ENCODE measurements at regions not wholly inside any gene's neighbourhood (a gene's known extent, or its start where the extent isn't known, plus 50 kb on each side); places are given as distances from the start of the nearest gene placed in this dataset.

DNA sequence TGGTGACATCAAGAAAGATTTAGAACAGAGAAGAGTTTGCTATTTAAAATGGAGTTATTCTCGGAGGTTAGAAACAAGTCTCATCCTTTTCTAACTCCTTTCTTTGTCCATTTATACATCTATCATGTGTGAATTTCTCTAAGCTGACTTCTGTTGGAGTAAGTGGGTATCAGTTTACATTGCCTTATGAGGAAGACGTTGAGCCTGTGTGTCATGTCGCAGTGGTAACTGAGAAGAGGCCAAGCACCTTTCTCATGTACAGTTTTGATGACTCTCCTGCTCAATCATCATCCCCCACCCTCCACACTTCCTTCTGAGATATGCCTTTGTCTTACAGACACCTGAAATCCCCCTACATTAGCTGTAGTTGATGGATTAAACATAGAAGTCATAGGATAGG lies 624.8 kb downstream of the LIG4 start:
- Histone ChIP-seq H3K36me3 (no peaks in the 10 kb centered on the region), H3K4me3 (no peak overlapping the region), H3K4me1 (no peaks in the 10 kb centered on the region), H3K9me3 (no peaks in the 10 kb centered on the region), H3K27ac (no peak overlapping the region), H3K27me3 (no peaks in the 10 kb centered on the region)
- 68% methylated on average over 3 of the region's 3 CpGs for WGBS
- TF ChIP-seq POLR2A (IDR thresholded peaks at IDR 0.05) (no peak), POLR2AphosphoS5 (IDR thresholded peaks at IDR 0.05) (no peak), EP300 (IDR thresholded peaks at IDR 0.05) (no peak)
- TF ChIP-seq, protein P1, sequence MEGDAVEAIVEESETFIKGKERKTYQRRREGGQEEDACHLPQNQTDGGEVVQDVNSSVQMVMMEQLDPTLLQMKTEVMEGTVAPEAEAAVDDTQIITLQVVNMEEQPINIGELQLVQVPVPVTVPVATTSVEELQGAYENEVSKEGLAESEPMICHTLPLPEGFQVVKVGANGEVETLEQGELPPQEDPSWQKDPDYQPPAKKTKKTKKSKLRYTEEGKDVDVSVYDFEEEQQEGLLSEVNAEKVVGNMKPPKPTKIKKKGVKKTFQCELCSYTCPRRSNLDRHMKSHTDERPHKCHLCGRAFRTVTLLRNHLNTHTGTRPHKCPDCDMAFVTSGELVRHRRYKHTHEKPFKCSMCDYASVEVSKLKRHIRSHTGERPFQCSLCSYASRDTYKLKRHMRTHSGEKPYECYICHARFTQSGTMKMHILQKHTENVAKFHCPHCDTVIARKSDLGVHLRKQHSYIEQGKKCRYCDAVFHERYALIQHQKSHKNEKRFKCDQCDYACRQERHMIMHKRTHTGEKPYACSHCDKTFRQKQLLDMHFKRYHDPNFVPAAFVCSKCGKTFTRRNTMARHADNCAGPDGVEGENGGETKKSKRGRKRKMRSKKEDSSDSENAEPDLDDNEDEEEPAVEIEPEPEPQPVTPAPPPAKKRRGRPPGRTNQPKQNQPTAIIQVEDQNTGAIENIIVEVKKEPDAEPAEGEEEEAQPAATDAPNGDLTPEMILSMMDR (IDR thresholded peaks at IDR 0.05), result no peak
- no peak for DNase-seq (ENCODE audit: low spot score in 2 of 2)

DNA sequence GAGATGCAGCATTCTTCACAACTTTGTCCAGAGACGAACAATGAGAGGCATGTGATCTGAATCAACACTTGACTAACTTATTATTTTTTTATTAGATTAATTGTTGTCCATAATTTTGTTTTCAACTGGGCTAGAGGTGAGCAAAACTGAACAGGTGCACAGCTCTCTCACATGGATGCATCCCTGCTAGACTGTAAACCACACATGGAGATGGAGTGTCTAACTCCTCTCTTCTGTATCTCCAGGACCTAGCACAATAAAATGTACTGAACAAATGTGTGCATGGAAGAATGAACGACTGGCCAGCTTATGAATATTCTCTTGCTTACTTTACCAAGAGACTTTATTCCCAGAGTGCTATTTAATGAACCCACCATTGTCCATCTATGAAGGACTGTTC lies 627.7 kb downstream of the LIG4 start:
- Histone ChIP-seq H3K27me3 (no peaks in the 10 kb centered on the region), H3K4me3 (no peak overlapping the region), H3K9me3 (no peaks in the 10 kb centered on the region), H3K4me1 (no peaks in the 10 kb centered on the region), H3K36me3 (no peaks in the 10 kb centered on the region), H3K27ac (no peak overlapping the region)
- 70% methylated on average over 2 of the region's 2 CpGs for WGBS
- no peak for DNase-seq (ENCODE audit: low spot score in 2 of 2)
- TF ChIP-seq EP300 (IDR thresholded peaks at IDR 0.05), result no peak
- TF ChIP-seq POLR2AphosphoS5 (IDR thresholded peaks at IDR 0.05), result no peak
- TF ChIP-seq POLR2A (IDR thresholded peaks at IDR 0.05), result no peak
- TF ChIP-seq, protein P1 (IDR thresholded peaks at IDR 0.05), result no peak

DNA sequence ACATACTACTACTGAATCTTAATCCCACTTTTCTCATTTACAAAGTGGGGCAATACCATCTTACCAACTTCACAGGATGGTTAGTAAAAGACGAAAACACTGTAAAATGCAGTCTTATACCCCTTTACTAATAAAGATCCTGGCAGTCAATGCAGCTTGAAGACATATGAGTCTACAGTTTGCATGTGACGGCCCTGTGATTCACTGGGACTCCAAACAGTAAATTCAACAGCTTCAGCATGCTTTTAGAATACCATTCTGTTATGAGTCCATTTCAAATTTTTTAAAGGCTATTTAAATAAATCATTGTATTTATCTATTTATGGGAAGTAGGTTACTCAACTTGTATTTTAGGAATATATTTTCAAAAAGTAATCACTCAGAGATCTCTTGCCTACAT lies 629.1 kb downstream of the LIG4 start:
- no peaks in the 10 kb centered on the region for H3K27me3 ChIP-seq
- no peak overlapping the region for H3K4me3 ChIP-seq
- H3K9me3 ChIP-seq, result no peaks in the 10 kb centered on the region
- TF ChIP-seq EP300 (IDR thresholded peaks at IDR 0.05) (no peak), POLR2A (IDR thresholded peaks at IDR 0.05) (no peak)
- TF ChIP-seq, protein P1 (IDR thresholded peaks at IDR 0.05), result no peak
- no peaks in the 10 kb centered on the region for H3K4me1 ChIP-seq
- 68% methylated on average over 2 of the region's 2 CpGs for WGBS
- no peak overlapping the region for H3K27ac ChIP-seq
- DNase-seq (ENCODE audit: low spot score in 2 of 2), result no peak
- no peaks in the 10 kb centered on the region for H3K36me3 ChIP-seq

DNA sequence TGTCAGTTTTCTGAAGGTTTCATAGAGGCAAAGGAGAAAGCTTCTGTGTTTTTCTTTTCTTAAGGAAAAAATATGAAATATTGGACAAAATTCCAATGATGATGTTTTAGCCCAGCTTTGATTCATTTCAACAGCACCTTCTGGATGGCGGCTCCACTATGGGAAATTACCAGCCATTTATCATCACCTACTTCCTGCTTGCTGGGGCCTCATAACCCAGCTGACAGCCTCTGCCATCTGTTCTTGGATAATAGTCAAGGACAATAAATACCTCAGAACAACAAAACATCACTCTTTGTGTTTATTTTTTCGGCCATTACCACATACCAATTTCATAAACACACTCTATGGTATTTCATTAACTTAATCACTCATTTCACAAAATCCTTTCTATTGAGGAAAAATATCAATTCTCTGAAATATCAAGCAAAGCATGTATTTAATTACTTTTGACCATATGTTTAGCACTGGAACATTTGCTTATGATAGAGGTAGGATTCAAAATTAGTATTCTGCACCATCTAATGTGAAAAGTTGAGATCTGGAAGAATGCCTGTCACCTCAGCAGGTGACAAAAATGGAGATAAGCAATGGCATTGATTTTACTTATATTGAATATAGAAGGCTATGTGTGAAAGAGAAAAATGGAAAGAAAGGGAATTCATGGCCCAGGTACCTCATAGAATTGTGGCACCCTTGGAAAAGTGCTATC lies 629.7 kb downstream of the LIG4 start:
- no peak overlapping the region for H3K27ac ChIP-seq
- DNase-seq (ENCODE audit: low spot score in 2 of 2), result no peak
- H3K4me1 ChIP-seq, result no peaks in the 10 kb centered on the region
- no peaks in the 10 kb centered on the region for H3K27me3 ChIP-seq
- no peak overlapping the region for H3K4me3 ChIP-seq
- H3K9me3 ChIP-seq, result no peaks in the 10 kb centered on the region
- no peaks in the 10 kb centered on the region for H3K36me3 ChIP-seq
- TF ChIP-seq POLR2AphosphoS5 (IDR thresholded peaks at IDR 0.05) (no peak), POLR2A (IDR thresholded peaks at IDR 0.05) (no peak), EP300 (IDR thresholded peaks at IDR 0.05) (no peak)
- TF ChIP-seq, protein P1 (IDR thresholded peaks at IDR 0.05), result no peak
- WGBS, result 29% methylated on average over 2 of the region's 2 CpGs

DNA sequence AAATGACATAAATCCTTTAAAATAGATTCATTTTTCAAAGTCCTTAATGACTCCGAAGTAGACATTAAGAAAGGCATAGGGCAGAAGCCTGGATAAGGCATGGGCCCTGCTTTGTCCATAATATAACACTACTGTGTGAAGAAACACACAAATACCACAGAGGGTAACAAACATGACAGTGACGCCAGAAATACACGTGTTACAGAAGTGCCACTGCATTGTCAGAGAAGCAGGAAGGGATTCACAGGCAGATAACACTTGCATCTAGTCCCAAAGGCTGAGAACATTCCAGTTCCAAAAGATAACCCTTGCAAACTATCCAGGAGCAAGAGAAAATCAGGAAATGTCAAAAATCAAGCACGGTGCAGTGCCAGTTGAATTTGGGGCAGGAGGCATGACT lies 633.2 kb downstream of the LIG4 start:
- Histone ChIP-seq H3K4me3 (no peak overlapping the region), H3K27me3 (no peaks in the 10 kb centered on the region), H3K4me1 (no peaks in the 10 kb centered on the region), H3K36me3 (no peaks in the 10 kb centered on the region), H3K27ac (no peak overlapping the region), H3K9me3 (no peaks in the 10 kb centered on the region)
- DNase-seq (ENCODE audit: low spot score in 2 of 2), result no peak
- WGBS, result 83% methylated on average over 4 of the region's 4 CpGs
- TF ChIP-seq POLR2A (IDR thresholded peaks at IDR 0.05), result no peak
- TF ChIP-seq, protein P1 (IDR thresholded peaks at IDR 0.05), result no peak
- no peak for TF ChIP-seq POLR2AphosphoS5 (IDR thresholded peaks at IDR 0.05)
- no peak for TF ChIP-seq EP300 (IDR thresholded peaks at IDR 0.05)
